WERI-Rb-1 (cell line): ENCODE measurements at regions not wholly inside any gene's neighbourhood (a gene's known extent, or its start where the extent isn't known, plus 50 kb on each side); places are given as distances from the start of the nearest gene placed in this dataset.

ENCODE experiments used
- DNase-seq: peaks from one replicate; pipeline ENCODE4 v3.0.0-alpha.2; 2020
- H3K27ac ChIP-seq: fragments of 250-450 bp; sonication (Bioruptor Pico); 2 replicates; pipeline ENCODE4 v1.5.1; 2020; ENCODE audit warnings: mild to moderate bottlenecking, moderate library complexity
- H3K27me3 ChIP-seq: fragments of 250-450 bp; sonication (Bioruptor Pico); 2 replicates; pipeline ENCODE4 v1.5.1; 2021; ENCODE audit warnings: mild to moderate bottlenecking, low read depth, moderate library complexity; ENCODE audit not compliant: insufficient read depth, severe bottlenecking
- H3K36me3 ChIP-seq: fragments of 250-450 bp; sonication (Bioruptor Pico); 2 replicates; pipeline ENCODE4 v1.5.1; 2020; ENCODE audit warnings: mild to moderate bottlenecking, moderate library complexity
- H3K4me3 ChIP-seq: 2 replicates; pipeline ENCODE4 v1.5.1; 2011; ENCODE audit warnings: low read depth, mild to moderate bottlenecking, control low read depth, low read length
- H3K9me3 ChIP-seq: fragments of 250-450 bp; sonication (Bioruptor Pico); 2 replicates; pipeline ENCODE4 v1.5.1; 2021; ENCODE audit warnings: mild to moderate bottlenecking, moderate library complexity; ENCODE audit not compliant: severe bottlenecking
- TF ChIP-seq, protein P1 (sequence below): IDR thresholded peaks from 2 replicates; pipeline ENCODE4 v1.5.1; 2011; ENCODE audit warnings: low read depth, mild to moderate bottlenecking, control low read depth, inconsistent platforms, low read length

GRCh38 chrX:40460926-40461325, 119.8 kb upstream of the ATP6AP2 start:
- Histone ChIP-seq H3K9me3 (peaks cover 3% of the 10 kb centered on the region), H3K27ac (no peak overlapping the region), H3K36me3 (no peaks in the 10 kb centered on the region), H3K27me3 (peaks cover 13% of the 10 kb centered on the region), H3K4me3 (no peak overlapping the region)
- no peak for DNase-seq
- TF ChIP-seq, protein P1, sequence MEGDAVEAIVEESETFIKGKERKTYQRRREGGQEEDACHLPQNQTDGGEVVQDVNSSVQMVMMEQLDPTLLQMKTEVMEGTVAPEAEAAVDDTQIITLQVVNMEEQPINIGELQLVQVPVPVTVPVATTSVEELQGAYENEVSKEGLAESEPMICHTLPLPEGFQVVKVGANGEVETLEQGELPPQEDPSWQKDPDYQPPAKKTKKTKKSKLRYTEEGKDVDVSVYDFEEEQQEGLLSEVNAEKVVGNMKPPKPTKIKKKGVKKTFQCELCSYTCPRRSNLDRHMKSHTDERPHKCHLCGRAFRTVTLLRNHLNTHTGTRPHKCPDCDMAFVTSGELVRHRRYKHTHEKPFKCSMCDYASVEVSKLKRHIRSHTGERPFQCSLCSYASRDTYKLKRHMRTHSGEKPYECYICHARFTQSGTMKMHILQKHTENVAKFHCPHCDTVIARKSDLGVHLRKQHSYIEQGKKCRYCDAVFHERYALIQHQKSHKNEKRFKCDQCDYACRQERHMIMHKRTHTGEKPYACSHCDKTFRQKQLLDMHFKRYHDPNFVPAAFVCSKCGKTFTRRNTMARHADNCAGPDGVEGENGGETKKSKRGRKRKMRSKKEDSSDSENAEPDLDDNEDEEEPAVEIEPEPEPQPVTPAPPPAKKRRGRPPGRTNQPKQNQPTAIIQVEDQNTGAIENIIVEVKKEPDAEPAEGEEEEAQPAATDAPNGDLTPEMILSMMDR = no peak

GRCh38 chrX:40459571-40460158, 121.1 kb upstream of the ATP6AP2 start:
- Histone ChIP-seq H3K4me3 (no peak overlapping the region), H3K27ac (no peak overlapping the region), H3K27me3 (peaks cover 9% of the 10 kb centered on the region), H3K36me3 (no peaks in the 10 kb centered on the region), H3K9me3 (no peaks in the 10 kb centered on the region)
- TF ChIP-seq, protein P1 = no peak
- DNase-seq = no peak

DNA sequence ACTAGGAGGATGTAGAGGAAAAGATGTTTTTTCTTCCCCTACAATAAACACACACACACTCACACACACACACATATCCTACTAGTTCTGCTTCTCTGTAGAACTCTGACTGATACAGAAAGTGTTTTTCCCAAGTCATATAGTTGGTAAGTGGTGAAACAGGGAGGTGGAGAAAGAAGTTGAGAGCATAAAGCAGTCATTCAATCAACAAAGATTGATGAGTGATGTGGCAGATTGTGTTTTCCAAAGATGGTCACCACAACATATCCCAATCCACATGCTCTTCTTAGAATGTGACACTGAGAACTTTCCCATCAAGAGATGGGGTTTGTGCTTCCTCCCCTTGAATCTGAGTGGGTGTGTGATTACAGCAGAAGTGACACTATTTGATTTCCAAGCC, 123.4 kb upstream of the ATP6AP2 start:
- TF ChIP-seq, protein P1 = no peak
- Histone ChIP-seq H3K36me3 (no peaks in the 10 kb centered on the region), H3K4me3 (no peak overlapping the region), H3K9me3 (no peaks in the 10 kb centered on the region), H3K27ac (no peak overlapping the region), H3K27me3 (peaks cover 19% of the 10 kb centered on the region)
- DNase-seq = no peak

- TF ChIP-seq, protein P1 = no peak
- H3K36me3 ChIP-seq = no peaks in the 10 kb centered on the region
- H3K9me3 ChIP-seq = no peaks in the 10 kb centered on the region
- no peak overlapping the region for H3K4me3 ChIP-seq
- no peak overlapping the region for H3K27ac ChIP-seq
- peaks cover 19% of the 10 kb centered on the region for H3K27me3 ChIP-seq
- DNase-seq = no peak
These were observed 128.7 kb upstream of the ATP6AP2 start for GRCh38 chrX:40452031-40452430.

- TF ChIP-seq, protein P1 = no peak
- Histone ChIP-seq H3K4me3 (no peak overlapping the region), H3K36me3 (no peaks in the 10 kb centered on the region), H3K9me3 (no peaks in the 10 kb centered on the region), H3K27ac (no peak overlapping the region), H3K27me3 (peaks cover 19% of the 10 kb centered on the region)
- no peak for DNase-seq
These were observed 130.6 kb upstream of the ATP6AP2 start for GRCh38 chrX:40449956-40450706.
